Transverse colon (tissue), 4 donors: ENCODE measurements at regions not wholly inside any gene's neighbourhood (a gene's known extent, or its start where the extent isn't known, plus 50 kb on each side); places are given as distances from the start of the nearest gene placed in this dataset.

Experiments used
- DNase-seq: peaks from one replicate; pipeline ENCODE4 v3.0.0-alpha.2; 2019
- H3K27ac ChIP-seq, 4 donors: fragments of 200-600 bp; sonication (generic); 2 replicates each; pipeline ENCODE4 v1.5.1; 2016 to 2018; ENCODE audit warnings: inconsistent platforms in 4 of 4
- H3K27me3 ChIP-seq: fragments of 200-600 bp; sonication (generic); 2 replicates; pipeline ENCODE4 v1.5.1; 2017; ENCODE audit warnings: inconsistent platforms
- H3K36me3 ChIP-seq, 4 donors: fragments of 200-600 bp; sonication (generic); 2 replicates each; pipeline ENCODE4 v1.5.1; 2017 to 2019; ENCODE audit warnings: inconsistent platforms in 4 of 4
- H3K4me1 ChIP-seq, 4 donors: fragments of 200-600 bp; sonication (generic); 2 replicates each; pipeline ENCODE4 v1.5.1; 2017 to 2020; ENCODE audit warnings: inconsistent platforms in 4 of 4
- H3K4me3 ChIP-seq, 4 donors: fragments of 200-600 bp; sonication (generic); 1 replicate in 1 of 4; 2 replicates in 3 of 4; pipeline versions ENCODE4 v1.5.1 to v1.6.1; 2017 to 2019; ENCODE audit warnings: inconsistent platforms in 4 of 4
- H3K9me3 ChIP-seq, 2 donors: fragments of 200-600 bp; sonication (generic); 2 replicates each; pipeline ENCODE4 v1.5.1; 2017 to 2019; ENCODE audit warnings: inconsistent platforms in 2 of 2
- CTCF ChIP-seq, 5 experiments: fragments of 200-600 bp in 3 of 5; fragments of 450-650 bp in 2 of 5; sonication (generic) in 3 of 5; IDR thresholded peaks; 1 replicate in 2 of 5; 2 replicates in 3 of 5; pipeline ENCODE4 v1.5.1; 2016 to 2017; ENCODE audit warnings: antibody characterized with exemption in 5 of 5, inconsistent platforms in 3 of 5, mild to moderate bottlenecking in 2 of 5, moderate library complexity in 1 of 5
- EP300 ChIP-seq: sonication (generic); formaldehyde crosslinking; IDR thresholded peaks from one replicate; pipeline ENCODE4 v1.6.1; 2017; ENCODE audit warnings: antibody characterized with exemption, low read depth
- POLR2A ChIP-seq: fragments of 450-650 bp; IDR thresholded peaks from one replicate; pipeline ENCODE4 v1.6.1; 2016; ENCODE audit warnings: antibody characterized with exemption, mild to moderate bottlenecking, moderate library complexity
- POLR2AphosphoS5 ChIP-seq, 3 donors: sonication (generic); formaldehyde crosslinking; IDR thresholded peaks; one replicate each; pipeline ENCODE4 v1.6.1; 2016; ENCODE audit warnings: antibody characterized with exemption in 3 of 3
- WGBS, 2 donors: methylation state at CpG; one replicate each; pipeline ENCODE4 v1.1.5; 2018; ENCODE audit warnings: low coverage in 1 of 2; 5-methylcytosine and 5-hydroxymethylcytosine counted together
- in situ Hi-C, 4 donors: fragments of 200-750 bp; cut with MboI; loops; one replicate each; pipeline versions ENCODE4 v1.15.0 to v1.15.1; 2017; ENCODE audit warnings: low sequenced_read_pairs in 3 of 4, low pct_ligation_motif_present in 1 of 4, low pct_unique_long_range_greater_than_20kb in 1 of 4
- intact Hi-C: fragments of 100-400 bp; cut with DNase I; formaldehyde crosslinking; loops from one replicate; pipeline ENCODE4 v1.15.1; 2023; ENCODE audit warnings: low total_unique reads

- in situ Hi-C loops: no loop called here
- intact Hi-C loops: no loop called here
- Histone ChIP-seq H3K27me3 (no peaks in the 10 kb centered on the region), H3K27ac (no peak overlapping the region), H3K9me3 (no peaks in the 10 kb centered on the region), H3K4me1 (no peaks in the 10 kb centered on the region), H3K36me3 (no peaks in the 10 kb centered on the region), H3K4me3 (no peak overlapping the region)
- 64 to 65% methylated on average over 4 to 5 of the region's 5 CpGs for WGBS, 2 donors
- DNase-seq: no peak
- TF ChIP-seq POLR2A: no peak
- no peak for TF ChIP-seq EP300
- TF ChIP-seq CTCF (IDR thresholded peaks at IDR 0.05): no peak
- TF ChIP-seq POLR2AphosphoS5 (IDR thresholded peaks at IDR 0.05): no peak
Measured at GRCh38 chr5:138702166-138703077, 50.8 kb upstream of the CTNNA1 start.

- DNase-seq: no peak
- TF ChIP-seq POLR2AphosphoS5 (IDR thresholded peaks at IDR 0.05) (no peak), POLR2A (no peak), EP300 (no peak), CTCF (IDR thresholded peaks at IDR 0.05) (no peak)
- Histone ChIP-seq H3K9me3 (no peaks in the 10 kb centered on the region), H3K36me3 (no peaks in the 10 kb centered on the region), H3K27ac (no peak overlapping the region), H3K4me1 (no peaks in the 10 kb centered on the region), H3K27me3 (no peaks in the 10 kb centered on the region), H3K4me3 (no peak overlapping the region)
- WGBS, 2 donors: 86 to 92% methylated on average over 3 of the region's 3 CpGs
- in situ Hi-C loops: no loop called here
- intact Hi-C loops: no loop called here
Measured at GRCh38 chr5:138701678-138702077, 51.5 kb upstream of the CTNNA1 start.

GRCh38 chr5:138700581-138701362, 52.5 kb upstream of the CTNNA1 start:
- Histone ChIP-seq H3K4me3 (no peak overlapping the region), H3K27me3 (no peaks in the 10 kb centered on the region), H3K36me3 (no peaks in the 10 kb centered on the region), H3K9me3 (no peaks in the 10 kb centered on the region), H3K4me1 (no peaks in the 10 kb centered on the region), H3K27ac (no peak overlapping the region)
- WGBS, 2 donors: 84 to 85% methylated on average over 8 of the region's 8 CpGs
- no peak for DNase-seq
- in situ Hi-C loops (no loop called here), intact Hi-C loops (no loop called here)
- no peak for TF ChIP-seq CTCF (IDR thresholded peaks at IDR 0.05)
- TF ChIP-seq POLR2AphosphoS5 (IDR thresholded peaks at IDR 0.05): no peak
- no peak for TF ChIP-seq EP300
- TF ChIP-seq POLR2A: no peak

- no peak for DNase-seq
- intact Hi-C loops: no loop called here
- Histone ChIP-seq H3K27ac (no peak overlapping the region), H3K9me3 (no peaks in the 10 kb centered on the region), H3K4me1 (no peaks in the 10 kb centered on the region), H3K36me3 (no peaks in the 10 kb centered on the region), H3K4me3 (no peak overlapping the region), H3K27me3 (no peaks in the 10 kb centered on the region)
- TF ChIP-seq EP300 (no peak), CTCF (IDR thresholded peaks at IDR 0.05) (no peak), POLR2A (no peak), POLR2AphosphoS5 (IDR thresholded peaks at IDR 0.05) (no peak)
- in situ Hi-C loops: no loop called here
- 86% methylated on average over 2 of the region's 2 CpGs; no CpG with 5 or more reads in 1 of the 2 donors for WGBS, 2 donors
Measured at GRCh38 chr5:138699482-138699881, 53.7 kb upstream of the CTNNA1 start.
